Mucosa of descending colon (tissue), 3 donors: ENCODE measurements at regions not wholly inside any gene's neighbourhood (a gene's known extent, or its start where the extent isn't known, plus 50 kb on each side); places are given as distances from the start of the nearest gene placed in this dataset.
"Not testable (repeated sequence)": the region's sequence is repeated elsewhere in the genome, so short reads cannot be mapped to it uniquely, and the experiment has no call there.

Experiments used
- ATAC-seq: fragments of 200-7000 bp; cut with Tn5 transposase; one replicate; pipeline ENCODE4 v1.9.1; 2020; ENCODE audit warnings: mild to moderate bottlenecking, moderate library complexity
- DNase-seq, 3 donors: peaks; one replicate each; pipeline ENCODE4 v3.0.0-alpha.2; 2020
- H3K36me3 ChIP-seq: fragments of 200-600 bp; one replicate; pipeline ENCODE4 v1.8.0; 2021; ENCODE audit warnings: low read depth, mild to moderate bottlenecking
- H3K4me1 ChIP-seq: fragments of 200-600 bp; one replicate; pipeline ENCODE4 v1.8.0; 2021; ENCODE audit warnings: low read depth, mild to moderate bottlenecking
- H3K4me3 ChIP-seq: fragments of 200-600 bp; one replicate; pipeline ENCODE4 v1.8.0; 2021; ENCODE audit warnings: mild to moderate bottlenecking
- H3K9me3 ChIP-seq: fragments of 200-600 bp; one replicate; pipeline ENCODE4 v1.8.0; 2021; ENCODE audit warnings: mild to moderate bottlenecking
- CTCF ChIP-seq: fragments of 200-600 bp; IDR thresholded peaks from one replicate; pipeline ENCODE4 v1.8.0; 2022; ENCODE audit warnings: antibody characterized with exemption, mild to moderate bottlenecking
- intact Hi-C, 2 donors: fragments of 100-400 bp; cut with DNase I in 1 of 2; cut with micrococcal nuclease in 1 of 2; formaldehyde crosslinking; loops; one replicate each; pipeline versions ENCODE4 v1.11.0 to v1.11.1; 2022; cut with DNase I, micrococcal nuclease
- donor health status: DM: no; HTN: no; CAD: no; lungs with moderate emphysema.
- donor health status: DM: no; HTN: no; CAD: no.
- donor health status: DM: no; HTN: yes; CAD: no.

GRCh38 chr2:132068407-132068806 lies 93.3 kb downstream of the ANKRD30BL start:
- H3K9me3 ChIP-seq, intact Hi-C loops, H3K4me1 ChIP-seq, ATAC-seq, H3K36me3 ChIP-seq, DNase-seq, H3K4me3 ChIP-seq: not testable (repeated sequence)

- ATAC-seq, H3K4me1 ChIP-seq, H3K36me3 ChIP-seq, H3K4me3 ChIP-seq, DNase-seq, H3K9me3 ChIP-seq, intact Hi-C loops: not testable (repeated sequence)
These were observed 96.4 kb downstream of the ANKRD30BL start for GRCh38 chr2:132065391-132065790.

- intact Hi-C loops, result not testable (repeated sequence)
These were observed 122.0 kb downstream of the ANKRD30BL start for GRCh38 chr2:132039609-132040236.

GRCh38 chr2:132038883-132039235 lies 122.9 kb downstream of the ANKRD30BL start:
- ATAC-seq, H3K4me1 ChIP-seq, intact Hi-C loops: not testable (repeated sequence)

More at GRCh38 chr2:132039609-132040236, 122.0 kb downstream of the ANKRD30BL start:
- not testable (repeated sequence) for H3K9me3 ChIP-seq, H3K4me1 ChIP-seq, DNase-seq, ATAC-seq, H3K4me3 ChIP-seq, H3K36me3 ChIP-seq

GRCh38 chr2:132038179-132038882 lies 123.4 kb downstream of the ANKRD30BL start:
- intact Hi-C loops, result no loop called here
- no peak for DNase-seq
- Histone ChIP-seq H3K9me3 (no peaks in the 10 kb centered on the region), H3K4me1 (peaks cover 7% of the 10 kb centered on the region), H3K4me3 (no peak overlapping the region), H3K36me3 (no peaks in the 10 kb centered on the region)
- no peak for ATAC-seq
- no peak for TF ChIP-seq CTCF

More at GRCh38 chr2:132038883-132039235, 122.9 kb downstream of the ANKRD30BL start:
- H3K4me3 ChIP-seq, H3K36me3 ChIP-seq, DNase-seq, H3K9me3 ChIP-seq: not testable (repeated sequence)

- no peak for TF ChIP-seq CTCF
- Histone ChIP-seq H3K9me3 (no peaks in the 10 kb centered on the region), H3K4me1 (peaks cover 7% of the 10 kb centered on the region), H3K36me3 (no peaks in the 10 kb centered on the region), H3K4me3 (no peak overlapping the region)
- intact Hi-C loops, result no loop called here
- DNase-seq, result peak in 2 of 3 donors; percentile 1 to 37
- ATAC-seq, result no peak
These were observed 124.1 kb downstream of the ANKRD30BL start for GRCh38 chr2:132037527-132038178.

- ATAC-seq, result no peak
These were observed 127.1 kb downstream of the ANKRD30BL start for GRCh38 chr2:132034646-132035045.

More at GRCh38 chr2:132034646-132035045, 127.1 kb downstream of the ANKRD30BL start:
- H3K4me3 ChIP-seq, result no peak overlapping the region
- peaks cover 7% of the 10 kb centered on the region for H3K4me1 ChIP-seq
- intact Hi-C loops, result no loop called here
- no peak for DNase-seq
- no peaks in the 10 kb centered on the region for H3K9me3 ChIP-seq
- TF ChIP-seq CTCF, result no peak
- H3K36me3 ChIP-seq, result no peaks in the 10 kb centered on the region
